NCI-H2196 treated with DMSO at 0.1 percent for 48 hours (cell line): ENCODE measurements at regions not wholly inside any gene's neighbourhood (a gene's known extent, or its start where the extent isn't known, plus 50 kb on each side); places are given as distances from the start of the nearest gene placed in this dataset.

Source experiments
- DNase-seq: peaks from one replicate; lab custom pipeline; 2025; ENCODE audit not compliant: unreplicated experiment; lab: John Stamatoyannopoulos, UW

- no peak for DNase-seq
Observed at GRCh38 chr12:113659015-113659414, 187.3 kb upstream of the LHX5 start.

DNA sequence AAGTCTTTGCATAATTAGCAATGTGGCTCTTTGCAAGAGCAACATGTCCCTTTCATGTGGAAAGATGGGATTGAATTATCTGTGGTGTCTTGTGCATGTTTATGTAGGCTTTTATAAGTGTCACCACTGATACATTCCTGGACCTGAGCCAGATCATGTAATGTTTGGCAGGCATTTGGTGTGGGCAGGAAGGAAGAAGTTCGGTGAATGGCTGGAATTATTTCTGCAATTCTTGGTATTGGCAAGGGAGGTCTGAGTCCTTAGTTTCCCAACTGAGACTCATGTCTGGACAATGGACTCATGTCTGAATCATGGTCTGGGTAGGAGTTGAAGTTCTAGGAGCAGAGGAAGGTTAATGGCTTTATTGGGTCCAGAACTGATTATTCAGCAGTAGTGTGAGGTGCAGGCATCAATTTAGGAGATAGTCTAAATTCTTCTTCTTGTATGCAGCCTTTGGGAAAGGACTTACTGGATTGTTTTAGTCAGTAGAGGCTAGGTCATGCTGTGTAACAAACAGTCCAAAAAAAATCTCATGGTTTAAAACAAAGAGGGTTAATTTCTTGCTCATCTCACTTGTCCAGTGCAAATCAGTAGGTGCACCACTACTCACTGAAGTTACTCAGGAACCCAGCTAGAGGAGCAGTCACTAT lies 186.5 kb upstream of the LHX5 start:
- no peak for DNase-seq

GRCh38 chr12:113655919-113656318 lies 184.2 kb upstream of the LHX5 start:
- no peak for DNase-seq

DNA sequence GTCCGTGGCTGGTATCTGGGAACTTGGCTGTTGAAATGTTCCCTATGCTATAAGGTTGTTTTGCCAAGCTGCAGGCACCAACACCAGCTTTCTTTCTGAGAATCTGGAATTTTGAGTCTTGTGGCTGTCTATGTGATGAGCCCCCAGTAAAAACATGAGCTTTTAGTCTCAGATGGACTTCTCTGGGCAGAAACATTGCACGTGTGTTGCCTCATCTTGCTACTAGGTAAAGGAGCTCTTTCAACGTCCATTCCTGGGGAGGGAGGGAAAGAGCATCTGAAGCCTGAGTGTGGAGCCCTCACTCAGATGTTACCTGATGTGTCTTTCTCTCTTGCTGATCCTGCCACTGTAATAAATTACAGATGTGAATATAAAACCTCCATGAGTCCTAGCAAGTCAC lies 183.8 kb upstream of the LHX5 start:
- DNase-seq, result no peak

- DNase-seq, result no peak
Observed at GRCh38 chr12:113651662-113652061, 180.0 kb upstream of the LHX5 start.

GRCh38 chr12:113650476-113650875 lies 178.8 kb upstream of the LHX5 start:
- no peak for DNase-seq

- DNase-seq, result no peak
Observed at GRCh38 chr12:113649256-113649830, 177.7 kb upstream of the LHX5 start.

DNA sequence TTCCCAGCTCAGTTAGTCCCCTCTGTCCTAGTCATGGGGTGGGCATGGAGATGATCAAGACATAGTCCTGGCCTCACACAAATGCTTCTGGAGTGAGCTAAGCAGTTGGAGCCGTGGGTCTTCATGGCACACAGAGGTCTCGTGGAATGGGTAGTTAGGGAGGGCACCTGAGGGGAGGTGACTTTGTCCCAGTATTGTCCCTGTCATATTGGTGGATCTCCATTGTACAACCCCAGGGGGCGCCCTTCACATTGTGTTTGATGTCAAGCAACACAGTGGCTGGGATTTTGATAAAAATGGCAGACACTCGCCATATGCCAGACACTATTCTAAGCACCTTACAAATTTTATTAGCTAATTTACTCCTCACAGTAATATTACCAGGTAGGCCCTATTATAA lies 175.4 kb upstream of the LHX5 start:
- peak; percentile 9 for DNase-seq

DNA sequence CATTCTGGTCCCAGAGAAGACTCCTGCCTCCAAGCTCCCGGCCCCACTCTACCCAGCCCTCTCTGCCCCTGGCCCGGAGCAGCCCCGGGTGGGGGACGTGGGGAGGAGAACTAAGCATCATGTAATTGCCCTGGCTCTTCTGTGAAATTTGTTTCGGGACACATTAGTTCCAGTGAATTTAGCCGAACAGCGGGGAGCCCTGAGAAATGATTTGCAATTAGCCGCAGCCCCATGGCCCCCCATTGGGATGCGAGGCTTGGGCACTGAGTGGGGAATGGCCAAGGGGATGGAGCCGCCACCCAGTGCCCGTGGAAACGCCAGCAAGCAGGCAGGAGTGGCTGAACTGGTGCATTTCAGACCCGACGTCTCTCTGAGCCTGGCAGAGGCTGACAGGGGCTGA lies 173.9 kb upstream of the LHX5 start:
- no peak for DNase-seq

GRCh38 chr12:113645183-113645582 lies 173.5 kb upstream of the LHX5 start:
- DNase-seq, result no peak

DNA sequence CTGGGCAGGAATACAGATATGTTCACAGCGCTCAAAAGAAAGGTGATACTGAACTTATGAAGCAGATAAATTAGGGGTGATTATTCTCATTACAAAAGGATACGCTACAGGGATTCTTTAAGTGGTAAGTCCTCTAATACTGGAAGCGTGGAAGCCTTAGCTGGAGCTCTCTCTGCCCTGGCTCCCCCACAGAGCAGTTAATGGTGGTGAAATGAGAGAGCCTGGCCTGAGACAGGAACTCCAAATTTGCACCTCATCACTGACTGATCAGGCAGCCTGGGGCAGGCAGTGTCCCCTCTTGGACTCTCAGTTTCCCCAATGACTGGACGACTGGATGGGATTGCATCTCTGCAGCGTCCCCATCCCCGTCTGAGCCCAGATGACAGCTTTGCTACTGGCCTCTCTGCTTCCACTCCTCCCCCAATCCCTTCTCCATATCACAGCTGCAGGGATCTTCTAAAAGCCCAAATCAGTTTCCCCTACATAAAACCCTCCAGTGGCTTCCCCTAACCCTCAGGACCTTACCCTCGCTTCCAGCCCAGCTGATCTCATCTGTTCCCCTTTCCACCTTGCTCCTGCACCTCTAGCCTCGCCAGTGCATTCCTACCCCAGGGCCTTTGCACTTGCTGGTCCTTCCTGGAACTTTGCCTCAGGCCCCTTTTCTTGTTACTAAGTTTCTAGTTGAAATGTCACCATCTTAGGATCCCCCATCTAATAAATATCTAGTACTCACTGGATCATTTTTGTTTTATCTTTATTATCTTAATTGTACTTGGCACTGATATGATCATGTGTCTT lies 171.7 kb upstream of the LHX5 start:
- DNase-seq, result no peak

- DNase-seq, result no peak
Observed at GRCh38 chr12:113642672-113643071, 171.0 kb upstream of the LHX5 start.

DNA sequence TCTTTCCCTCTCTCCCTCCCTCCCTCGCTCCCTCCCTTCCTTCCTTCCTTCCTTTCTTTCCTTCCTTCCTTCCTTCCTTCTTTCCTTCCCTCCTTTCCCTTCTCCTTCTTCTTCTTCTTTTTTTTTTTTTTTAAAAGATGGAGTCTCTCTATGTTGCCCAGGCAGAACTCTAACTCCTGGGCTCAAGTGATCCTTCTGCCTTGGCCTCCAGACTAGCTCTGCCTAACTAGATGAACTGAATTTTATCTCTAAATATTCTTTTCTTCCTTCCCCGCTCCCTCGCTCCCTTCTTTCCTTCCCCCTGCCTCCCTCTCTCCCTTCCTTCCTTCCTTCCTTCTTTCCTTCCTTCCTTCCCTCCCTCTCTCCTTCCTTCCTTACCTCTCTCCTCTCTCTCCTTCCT lies 170.5 kb upstream of the LHX5 start:
- no peak for DNase-seq

- no peak for DNase-seq
Observed at GRCh38 chr12:113641426-113642030, 169.9 kb upstream of the LHX5 start.

DNA sequence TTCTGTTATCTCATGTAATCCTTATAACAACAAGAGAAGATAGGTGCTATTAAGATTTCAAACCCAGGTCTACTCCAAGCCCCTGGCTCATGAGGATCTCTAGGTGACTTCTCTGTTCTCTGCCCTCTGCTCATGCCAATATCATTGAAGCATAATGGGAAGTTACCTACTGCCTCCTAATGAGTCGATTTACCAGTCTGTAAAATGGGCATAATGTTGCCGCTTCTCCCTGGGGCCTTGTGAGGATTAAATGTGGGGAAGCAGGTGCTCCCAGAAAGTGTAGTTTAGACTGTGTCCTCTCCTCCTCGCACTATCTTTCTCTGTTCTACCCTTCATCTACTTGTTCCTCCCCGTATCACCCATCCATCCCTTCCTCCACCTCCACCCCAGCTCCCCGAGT lies 169.2 kb upstream of the LHX5 start:
- no peak for DNase-seq

GRCh38 chr12:113639474-113639873 lies 167.8 kb upstream of the LHX5 start:
- DNase-seq, result no peak

- no peak for DNase-seq
Observed at GRCh38 chr12:113638460-113638775, 166.7 kb upstream of the LHX5 start.

DNA sequence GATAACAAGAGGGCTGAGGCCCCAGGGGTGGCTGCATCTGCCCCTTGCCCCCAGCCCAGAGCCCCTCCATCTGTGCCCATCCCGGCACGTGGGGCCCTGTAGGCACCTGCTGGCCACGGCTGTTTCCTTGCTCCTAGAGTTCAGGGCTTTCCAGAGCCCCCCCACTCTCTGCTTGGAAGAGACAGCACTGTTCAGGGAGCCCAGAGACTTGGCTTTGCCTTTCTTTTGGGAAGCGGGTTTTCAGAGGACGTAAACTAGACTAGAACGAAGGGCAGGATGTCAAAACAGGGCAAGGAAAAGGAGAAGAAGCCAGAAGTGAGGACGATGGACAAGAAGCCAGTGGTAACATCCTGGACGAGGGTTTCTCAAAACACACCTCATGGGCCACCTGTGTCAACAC lies 163.3 kb upstream of the LHX5 start:
- DNase-seq, result no peak

DNA sequence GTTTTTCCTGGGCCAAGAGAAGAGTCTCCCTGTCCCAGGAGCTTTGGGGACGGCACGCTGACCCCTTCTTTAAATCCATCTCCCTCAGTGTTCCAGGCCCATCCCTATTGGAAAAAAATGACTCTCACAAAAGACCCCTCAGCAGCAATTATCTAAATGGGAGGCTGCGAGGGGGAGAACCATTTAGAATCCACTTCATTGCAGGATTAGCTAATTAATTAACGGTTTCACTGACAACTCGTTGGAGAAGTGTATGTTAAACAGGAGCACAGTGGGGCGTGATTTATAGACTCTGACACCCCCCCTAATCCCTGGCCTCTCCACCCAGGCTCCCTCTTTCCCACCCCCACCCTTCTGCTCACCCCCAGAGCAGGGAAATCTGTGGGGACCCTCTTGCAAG lies 162.8 kb upstream of the LHX5 start:
- no peak for DNase-seq

DNA sequence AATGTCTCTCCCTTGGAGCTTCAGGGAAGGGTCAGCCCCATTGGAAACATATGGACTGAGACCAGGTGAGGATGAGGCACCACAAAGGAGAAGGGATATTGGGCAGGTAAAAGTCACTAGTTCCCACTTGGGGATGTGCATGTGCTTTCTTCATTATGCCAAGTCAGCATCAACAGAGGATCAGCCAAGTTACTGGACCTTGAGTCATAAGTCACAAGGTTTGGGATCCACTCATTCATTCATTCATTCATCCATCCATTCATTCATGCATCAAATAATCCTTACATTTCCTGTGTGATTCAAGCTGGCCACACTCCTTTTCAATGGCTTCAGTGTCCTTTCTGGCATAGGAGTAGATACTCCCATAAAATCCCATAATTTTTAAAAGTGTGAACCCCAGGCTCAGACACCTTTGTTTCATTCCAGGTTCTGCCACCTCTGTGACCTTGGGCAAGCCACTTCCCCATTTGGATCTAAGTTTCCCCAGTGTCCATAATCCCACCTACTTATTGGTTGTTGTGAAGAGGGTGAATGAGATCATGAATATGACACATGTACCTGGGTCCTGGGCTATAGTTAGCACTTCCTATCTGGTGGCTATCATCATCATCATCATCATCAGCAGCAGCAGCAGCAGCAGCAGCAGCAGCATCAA lies 162.1 kb upstream of the LHX5 start:
- DNase-seq, result no peak

DNA sequence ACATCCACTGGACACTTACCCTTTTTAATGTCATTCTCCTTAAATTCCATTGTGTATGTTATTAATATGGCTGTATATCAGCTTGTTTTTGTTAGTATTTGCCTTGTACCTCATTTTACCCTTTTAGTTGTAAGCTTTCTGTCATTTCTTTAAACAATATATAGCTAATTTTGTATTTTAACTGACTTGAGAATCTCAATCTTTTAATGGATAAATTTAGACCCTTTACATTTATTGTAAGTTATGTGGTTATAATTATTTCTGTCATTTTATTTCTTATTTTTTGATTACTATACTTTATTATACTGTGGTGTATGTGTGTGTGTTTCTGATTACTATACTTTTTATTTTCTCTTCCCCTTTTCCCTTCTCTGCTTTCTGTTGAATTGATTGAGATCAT lies 159.0 kb upstream of the LHX5 start:
- DNase-seq, result no peak

- no peak for DNase-seq
Observed at GRCh38 chr12:113625499-113625898, 153.8 kb upstream of the LHX5 start.
